Ishikawa (cell line): ENCODE measurements at regions not wholly inside any gene's neighbourhood (a gene's known extent, or its start where the extent isn't known, plus 50 kb on each side); places are given as distances from the start of the nearest gene placed in this dataset.

Experiments used
- CEBPB ChIP-seq: IDR thresholded peaks from 2 replicates; pipeline ENCODE4 v1.6.1; 2012
- CREB1 ChIP-seq: IDR thresholded peaks from 2 replicates; pipeline ENCODE4 v1.6.1; 2012; ENCODE audit warnings: low read depth
- EGR1 ChIP-seq: IDR thresholded peaks from 2 replicates; pipeline ENCODE4 v1.6.1; 2012
- EP300 ChIP-seq: IDR thresholded peaks from 2 replicates; pipeline ENCODE4 v1.6.1; 2012; ENCODE audit warnings: borderline replicate concordance
- FOXM1 ChIP-seq: IDR thresholded peaks from 2 replicates; pipeline ENCODE4 v1.6.1; 2012; ENCODE audit warnings: low read depth, borderline replicate concordance
- NFIC ChIP-seq: IDR thresholded peaks from 2 replicates; pipeline ENCODE4 v1.6.1; 2012
- RAD21 ChIP-seq: IDR thresholded peaks from 2 replicates; pipeline ENCODE4 v1.6.1; 2012; ENCODE audit warnings: low read depth
- TAF1 ChIP-seq: IDR thresholded peaks from 2 replicates; pipeline ENCODE4 v1.6.1; 2012; ENCODE audit warnings: low read depth, mild to moderate bottlenecking
- TCF12 ChIP-seq: IDR thresholded peaks from 2 replicates; pipeline ENCODE4 v1.6.1; 2012; ENCODE audit warnings: low read depth
- TEAD4 ChIP-seq: IDR thresholded peaks from 2 replicates; pipeline ENCODE4 v1.6.1; 2012
- YY1 ChIP-seq: IDR thresholded peaks from 2 replicates; pipeline ENCODE4 v1.6.1; 2012; ENCODE audit warnings: low read depth
- ZBTB7A ChIP-seq: IDR thresholded peaks from 2 replicates; pipeline ENCODE4 v1.6.1; 2012; ENCODE audit warnings: low read depth
- TF ChIP-seq, protein P1 (sequence below): IDR thresholded peaks from 2 replicates; pipeline ENCODE4 v1.6.1; 2012
- TF ChIP-seq, protein P2 (sequence below): IDR thresholded peaks from 2 replicates; pipeline ENCODE4 v1.6.1; 2012
- TF ChIP-seq, protein P3 (sequence below): IDR thresholded peaks from 2 replicates; pipeline ENCODE4 v1.6.1; 2012; ENCODE audit warnings: low read depth, mild to moderate bottlenecking

DNA sequence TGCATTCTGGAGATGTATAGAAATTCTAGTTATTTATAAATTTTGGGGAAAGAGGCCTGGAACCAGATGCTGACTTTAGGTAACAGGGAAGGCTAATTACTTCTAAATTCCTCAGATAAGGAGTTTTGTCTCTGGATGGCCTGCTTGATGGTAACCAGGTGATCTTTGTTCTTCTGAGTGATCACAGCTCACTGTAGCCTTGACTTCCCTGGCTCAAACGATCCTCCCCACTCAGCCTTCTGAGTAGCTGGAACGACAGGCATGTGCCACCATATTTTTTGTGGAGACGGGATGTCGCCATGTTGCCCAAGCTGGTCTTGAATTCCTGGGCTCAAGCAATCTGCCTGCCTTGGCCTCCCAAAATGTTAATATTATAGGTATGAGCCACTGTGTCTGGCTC, 54.4 kb upstream of the MSH6 start:
- TF ChIP-seq YY1: no peak
- TF ChIP-seq FOXM1: no peak
- no peak for TF ChIP-seq EGR1
- no peak for TF ChIP-seq EP300
- TF ChIP-seq TAF1: no peak
- TF ChIP-seq, protein P1, sequence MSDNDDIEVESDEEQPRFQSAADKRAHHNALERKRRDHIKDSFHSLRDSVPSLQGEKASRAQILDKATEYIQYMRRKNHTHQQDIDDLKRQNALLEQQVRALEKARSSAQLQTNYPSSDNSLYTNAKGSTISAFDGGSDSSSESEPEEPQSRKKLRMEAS: no peak
- TF ChIP-seq, protein P2, sequence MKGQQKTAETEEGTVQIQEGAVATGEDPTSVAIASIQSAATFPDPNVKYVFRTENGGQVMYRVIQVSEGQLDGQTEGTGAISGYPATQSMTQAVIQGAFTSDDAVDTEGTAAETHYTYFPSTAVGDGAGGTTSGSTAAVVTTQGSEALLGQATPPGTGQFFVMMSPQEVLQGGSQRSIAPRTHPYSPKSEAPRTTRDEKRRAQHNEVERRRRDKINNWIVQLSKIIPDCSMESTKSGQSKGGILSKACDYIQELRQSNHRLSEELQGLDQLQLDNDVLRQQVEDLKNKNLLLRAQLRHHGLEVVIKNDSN: no peak
- TF ChIP-seq TCF12: no peak
- TF ChIP-seq, protein P3, sequence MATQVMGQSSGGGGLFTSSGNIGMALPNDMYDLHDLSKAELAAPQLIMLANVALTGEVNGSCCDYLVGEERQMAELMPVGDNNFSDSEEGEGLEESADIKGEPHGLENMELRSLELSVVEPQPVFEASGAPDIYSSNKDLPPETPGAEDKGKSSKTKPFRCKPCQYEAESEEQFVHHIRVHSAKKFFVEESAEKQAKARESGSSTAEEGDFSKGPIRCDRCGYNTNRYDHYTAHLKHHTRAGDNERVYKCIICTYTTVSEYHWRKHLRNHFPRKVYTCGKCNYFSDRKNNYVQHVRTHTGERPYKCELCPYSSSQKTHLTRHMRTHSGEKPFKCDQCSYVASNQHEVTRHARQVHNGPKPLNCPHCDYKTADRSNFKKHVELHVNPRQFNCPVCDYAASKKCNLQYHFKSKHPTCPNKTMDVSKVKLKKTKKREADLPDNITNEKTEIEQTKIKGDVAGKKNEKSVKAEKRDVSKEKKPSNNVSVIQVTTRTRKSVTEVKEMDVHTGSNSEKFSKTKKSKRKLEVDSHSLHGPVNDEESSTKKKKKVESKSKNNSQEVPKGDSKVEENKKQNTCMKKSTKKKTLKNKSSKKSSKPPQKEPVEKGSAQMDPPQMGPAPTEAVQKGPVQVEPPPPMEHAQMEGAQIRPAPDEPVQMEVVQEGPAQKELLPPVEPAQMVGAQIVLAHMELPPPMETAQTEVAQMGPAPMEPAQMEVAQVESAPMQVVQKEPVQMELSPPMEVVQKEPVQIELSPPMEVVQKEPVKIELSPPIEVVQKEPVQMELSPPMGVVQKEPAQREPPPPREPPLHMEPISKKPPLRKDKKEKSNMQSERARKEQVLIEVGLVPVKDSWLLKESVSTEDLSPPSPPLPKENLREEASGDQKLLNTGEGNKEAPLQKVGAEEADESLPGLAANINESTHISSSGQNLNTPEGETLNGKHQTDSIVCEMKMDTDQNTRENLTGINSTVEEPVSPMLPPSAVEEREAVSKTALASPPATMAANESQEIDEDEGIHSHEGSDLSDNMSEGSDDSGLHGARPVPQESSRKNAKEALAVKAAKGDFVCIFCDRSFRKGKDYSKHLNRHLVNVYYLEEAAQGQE: no peak
- no peak for TF ChIP-seq NFIC
- no peak for TF ChIP-seq CEBPB

DNA sequence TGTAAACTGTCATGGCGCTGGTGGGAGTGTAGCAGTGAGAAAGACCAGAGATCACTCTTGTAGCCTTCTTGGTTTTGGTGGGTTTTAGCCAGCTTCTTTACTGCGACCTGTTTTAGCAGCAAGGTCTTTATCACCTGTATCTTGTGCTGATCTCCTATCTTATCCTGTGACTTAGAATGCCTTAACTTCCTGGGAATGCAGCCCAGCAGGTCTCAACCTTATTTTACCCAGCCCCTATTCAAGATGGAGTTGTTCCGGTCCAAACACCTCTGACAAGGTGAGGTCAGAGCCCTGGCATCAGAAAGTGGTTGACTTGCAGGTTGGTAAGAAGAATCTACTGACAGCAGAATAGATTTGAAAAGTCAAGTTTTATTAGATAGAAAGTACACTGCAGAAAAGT, 55.0 kb upstream of the MSH6 start:
- no peak for TF ChIP-seq TEAD4
- TF ChIP-seq FOXM1: no peak
- TF ChIP-seq NFIC: no peak
- TF ChIP-seq YY1: no peak
- TF ChIP-seq, protein P3: no peak
- TF ChIP-seq CREB1: no peak
- no peak for TF ChIP-seq ZBTB7A
- no peak for TF ChIP-seq CEBPB
- no peak for TF ChIP-seq EGR1
- no peak for TF ChIP-seq TCF12
- TF ChIP-seq, protein P1: no peak
- TF ChIP-seq, protein P2: no peak
- no peak for TF ChIP-seq EP300

DNA sequence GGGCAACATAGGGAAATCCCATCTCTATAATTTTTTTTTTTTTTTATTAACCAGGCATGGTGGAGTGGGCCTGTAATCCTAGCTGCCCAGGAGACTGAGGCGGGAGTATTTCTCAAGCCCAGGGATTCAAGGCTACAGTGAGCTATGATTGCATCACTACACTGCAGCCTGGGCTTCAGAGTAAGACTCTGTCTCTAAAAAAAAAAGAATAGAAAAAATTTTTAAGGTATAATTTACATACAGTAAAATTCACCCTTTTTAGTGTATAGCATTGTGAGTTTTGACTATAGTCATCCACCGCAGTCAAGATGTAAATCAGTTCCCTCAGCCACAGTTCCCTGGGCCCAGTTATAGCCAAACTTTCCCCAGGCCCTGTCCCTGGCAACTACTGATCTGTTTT, 57.1 kb upstream of the MSH6 start:
- no peak for TF ChIP-seq TAF1
- no peak for TF ChIP-seq CEBPB
- TF ChIP-seq, protein P2: no peak
- TF ChIP-seq RAD21: no peak
- TF ChIP-seq ZBTB7A: no peak
- TF ChIP-seq NFIC: no peak

DNA sequence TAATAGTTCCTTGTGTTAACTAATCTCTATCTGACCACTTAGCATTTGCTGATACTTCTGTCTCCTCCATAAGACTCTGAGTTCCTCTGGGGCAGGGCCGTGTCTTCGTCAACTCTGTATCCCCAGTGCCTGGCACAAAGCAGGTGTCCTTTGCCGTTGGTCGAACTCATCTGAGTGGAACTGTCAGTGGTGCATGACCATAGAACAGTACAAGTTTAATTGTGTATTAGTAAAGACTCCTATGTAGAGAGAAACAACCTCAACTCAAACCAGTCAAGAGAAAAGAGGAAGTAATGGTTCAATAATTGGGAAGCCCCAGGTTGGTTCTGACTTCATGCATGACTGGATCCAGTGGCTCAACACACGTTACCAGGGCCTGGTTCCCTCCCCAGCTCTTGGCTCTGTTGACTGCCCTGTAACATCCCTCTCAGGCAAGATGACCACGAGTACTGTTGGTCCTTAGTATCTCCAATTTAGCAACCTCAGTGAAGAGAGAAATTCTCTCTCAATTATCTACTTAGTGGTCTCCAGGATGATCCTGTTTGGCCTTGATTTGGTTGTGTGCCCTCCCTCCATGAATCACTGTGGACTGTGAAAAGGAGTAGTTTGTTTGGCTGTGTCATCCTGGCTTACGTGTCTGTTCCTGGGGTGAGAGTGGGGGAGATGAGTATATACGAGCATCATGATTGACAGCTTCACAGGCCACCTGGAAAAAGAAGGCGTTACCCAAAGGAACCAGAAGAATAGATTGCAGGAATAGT, 58.5 kb upstream of the MSH6 start:
- TF ChIP-seq TCF12 (no peak), FOXM1 (no peak), RAD21 (no peak), EP300 (no peak), EGR1 (no peak), CREB1 (no peak), ZBTB7A (no peak), NFIC (no peak), TAF1 (no peak), CEBPB (no peak), YY1 (no peak), TEAD4 (no peak)
- TF ChIP-seq, protein P1: no peak
- TF ChIP-seq, protein P2: no peak
- TF ChIP-seq, protein P3: no peak
